ENCODE measurements at regions not wholly inside any gene's neighbourhood (a gene's known extent, or its start where the extent isn't known, plus 50 kb on each side); places are given as distances from the start of the nearest gene placed in this dataset.

GRCh38 chr3:94543161-94543560 lies 480.3 kb downstream of the NSUN3 start:
- 86% methylated on average over 2 of the region's 2 CpGs for WGBS
- H3K27me3 ChIP-seq: no peaks in the 10 kb centered on the region
- no peak for TF ChIP-seq POLR2A (IDR thresholded peaks at IDR 0.05)
- no peak for TF ChIP-seq EP300 (IDR thresholded peaks at IDR 0.05)
- no peak for TF ChIP-seq POLR2AphosphoS5 (IDR thresholded peaks at IDR 0.05)
- no peak for TF ChIP-seq CTCF (IDR thresholded peaks at IDR 0.05)

GRCh38 chr3:94544131-94544789 lies 481.4 kb downstream of the NSUN3 start:
- no peak for DNase-seq (ENCODE audit: low spot score in 2 of 2)
- H3K9me3 ChIP-seq: no peaks in the 10 kb centered on the region
- TF ChIP-seq POLR2AphosphoS5 (IDR thresholded peaks at IDR 0.05): no peak
- no peak for TF ChIP-seq POLR2A (IDR thresholded peaks at IDR 0.05)
- TF ChIP-seq EP300 (IDR thresholded peaks at IDR 0.05): no peak
- TF ChIP-seq CTCF (IDR thresholded peaks at IDR 0.05): no peak
- no peaks in the 10 kb centered on the region for H3K36me3 ChIP-seq
- no peak overlapping the region for H3K27ac ChIP-seq
- 80% methylated on average over 2 of the region's 2 CpGs for WGBS
- no peaks in the 10 kb centered on the region for H3K27me3 ChIP-seq
- H3K4me1 ChIP-seq: no peaks in the 10 kb centered on the region
- H3K4me3 ChIP-seq: no peak overlapping the region

More at GRCh38 chr3:94543161-94543560, 480.3 kb downstream of the NSUN3 start:
- no peak for DNase-seq (ENCODE audit: low spot score in 2 of 2)
- Histone ChIP-seq H3K9me3 (no peaks in the 10 kb centered on the region), H3K36me3 (no peaks in the 10 kb centered on the region), H3K4me1 (no peaks in the 10 kb centered on the region), H3K27ac (no peak overlapping the region), H3K4me3 (no peak overlapping the region)

- no peak overlapping the region for H3K4me3 ChIP-seq
- DNase-seq (ENCODE audit: low spot score in 2 of 2): no peak
- no peaks in the 10 kb centered on the region for H3K27me3 ChIP-seq
- 0% methylated on average over 1 of the region's 1 CpG for WGBS
- TF ChIP-seq POLR2A (IDR thresholded peaks at IDR 0.05) (no peak), POLR2AphosphoS5 (IDR thresholded peaks at IDR 0.05) (no peak), EP300 (IDR thresholded peaks at IDR 0.05) (no peak), CTCF (IDR thresholded peaks at IDR 0.05) (no peak)
- H3K36me3 ChIP-seq: no peaks in the 10 kb centered on the region
- no peaks in the 10 kb centered on the region for H3K4me1 ChIP-seq
- peaks cover 4% of the 10 kb centered on the region for H3K9me3 ChIP-seq
- no peak overlapping the region for H3K27ac ChIP-seq
Observed at GRCh38 chr3:94548581-94549316, 485.9 kb downstream of the NSUN3 start.

GRCh38 chr3:94561094-94561493 lies 498.2 kb downstream of the NSUN3 start:
- WGBS: 51% methylated on average over 3 of the region's 3 CpGs
- TF ChIP-seq POLR2AphosphoS5 (IDR thresholded peaks at IDR 0.05): no peak
- TF ChIP-seq CTCF (IDR thresholded peaks at IDR 0.05): no peak
- TF ChIP-seq EP300 (IDR thresholded peaks at IDR 0.05): no peak
- TF ChIP-seq POLR2A (IDR thresholded peaks at IDR 0.05): no peak

GRCh38 chr3:94564247-94564646 lies 501.4 kb downstream of the NSUN3 start:
- DNase-seq (ENCODE audit: low spot score in 2 of 2): no peak
- H3K27ac ChIP-seq: no peak overlapping the region
- no peaks in the 10 kb centered on the region for H3K27me3 ChIP-seq
- no peak for TF ChIP-seq POLR2A (IDR thresholded peaks at IDR 0.05)
- no peak for TF ChIP-seq CTCF (IDR thresholded peaks at IDR 0.05)
- TF ChIP-seq POLR2AphosphoS5 (IDR thresholded peaks at IDR 0.05): no peak
- TF ChIP-seq EP300 (IDR thresholded peaks at IDR 0.05): no peak
- no peaks in the 10 kb centered on the region for H3K9me3 ChIP-seq
- no peaks in the 10 kb centered on the region for H3K4me1 ChIP-seq
- no peak overlapping the region for H3K4me3 ChIP-seq
- H3K36me3 ChIP-seq: no peaks in the 10 kb centered on the region
- WGBS: 54% methylated on average over 1 of the region's 1 CpG

More at GRCh38 chr3:94561094-94561493, 498.2 kb downstream of the NSUN3 start:
- no peaks in the 10 kb centered on the region for H3K9me3 ChIP-seq
- no peak overlapping the region for H3K27ac ChIP-seq
- H3K27me3 ChIP-seq: no peaks in the 10 kb centered on the region
- H3K4me1 ChIP-seq: no peaks in the 10 kb centered on the region
- no peaks in the 10 kb centered on the region for H3K36me3 ChIP-seq
- DNase-seq (ENCODE audit: low spot score in 2 of 2): no peak
- no peak overlapping the region for H3K4me3 ChIP-seq
